PC-3 (cell line): ENCODE measurements at regions not wholly inside any gene's neighbourhood (a gene's known extent, or its start where the extent isn't known, plus 50 kb on each side); places are given as distances from the start of the nearest gene placed in this dataset.

ENCODE experiments used
- ATAC-seq: fragments of 200-7000 bp; cut with Tn5 transposase; 2 replicates; pipeline ENCODE4 v1.9.1; 2020; ENCODE audit warnings: mild to moderate bottlenecking, moderate library complexity
- BruUV-seq: library from RNA; stranded (reverse); fragments of 400-500 nt; replicated peaks from 2 replicates; lab custom pipeline; 2021; lab: Mats Ljungman, UMichigan
- CTCF ChIA-PET: fragments of 300-600 bp; sonication (Branson Sonifier 250); formaldehyde crosslinking; loops from one replicate; lab custom pipeline; 2022; ENCODE audit warnings: antibody characterized with exemption; lab: Charles Lee
- POLR2A ChIA-PET: fragments of 300-600 bp; sonication (Branson Sonifier 250); formaldehyde crosslinking; loops from one replicate; lab custom pipeline; 2022; ENCODE audit warnings: antibody characterized with exemption; ENCODE audit not compliant: unreplicated experiment; lab: Charles Lee
- DNase-seq: peaks from one replicate; pipeline ENCODE4 v3.0.0-alpha.2; 2015
- H2AFZ ChIP-seq: fragments of 300-600 bp; sonication (generic); 2 replicates; pipeline ENCODE4 v1.6.0; 2016; ENCODE audit warnings: antibody characterized with exemption, low read length
- H3F3A ChIP-seq: fragments of 300-600 bp; sonication (generic); one replicate; pipeline ENCODE4 v1.6.0; 2017; ENCODE audit warnings: antibody characterized with exemption, low read length, control low read depth, mild to moderate bottlenecking; ENCODE audit not compliant: unreplicated experiment
- H3K27ac ChIP-seq: fragments of 300-600 bp; sonication (generic); 2 replicates; pipeline ENCODE4 v1.5.1; 2016; ENCODE audit warnings: mild to moderate bottlenecking, low read length
- H3K27me3 ChIP-seq: fragments of 300-600 bp; sonication (generic); 2 replicates; pipeline ENCODE4 v1.6.1; 2016; ENCODE audit warnings: low read length, mixed read lengths
- H3K36me3 ChIP-seq: fragments of 300-600 bp; sonication (generic); 2 replicates; pipeline ENCODE4 v1.6.1; 2016; ENCODE audit warnings: low read depth, mixed run types, low read length, mixed read lengths
- H3K4me1 ChIP-seq: fragments of 300-600 bp; sonication (generic); 2 replicates; pipeline ENCODE4 v1.5.1; 2016; ENCODE audit warnings: low read length; ENCODE audit not compliant: insufficient read depth
- H3K4me2 ChIP-seq: fragments of 300-600 bp; sonication (generic); 2 replicates; pipeline ENCODE4 v1.6.0; 2016; ENCODE audit warnings: low read length
- H3K4me3 ChIP-seq: fragments of 300-600 bp; sonication (generic); 2 replicates; pipeline ENCODE4 v1.5.1; 2016; ENCODE audit warnings: mild to moderate bottlenecking, low read length, mixed read lengths
- H3K79me2 ChIP-seq: fragments of 300-600 bp; sonication (generic); 2 replicates; pipeline ENCODE4 v1.6.1; 2017; ENCODE audit warnings: low read length, mixed read lengths
- H3K9ac ChIP-seq: fragments of 300-600 bp; sonication (generic); 2 replicates; pipeline ENCODE4 v1.6.0; 2016; ENCODE audit warnings: mild to moderate bottlenecking, low read length
- H3K9me2 ChIP-seq: fragments of 300-600 bp; sonication (generic); replicated peaks from 2 replicates; pipeline ENCODE4 v1.6.1; 2016; ENCODE audit warnings: mixed run types, low read length, mixed read lengths
- H3K9me3 ChIP-seq: fragments of 300-600 bp; sonication (generic); 2 replicates; pipeline ENCODE4 v1.6.1; 2016; ENCODE audit warnings: low read length, mixed read lengths
- H4K20me1 ChIP-seq: fragments of 300-600 bp; sonication (generic); 2 replicates; pipeline ENCODE4 v1.6.1; 2016; ENCODE audit warnings: low read length, mixed read lengths
- EZH2 ChIP-seq: fragments of 300-600 bp; sonication (generic); IDR thresholded peaks from one replicate; pipeline ENCODE4 v1.6.1; 2017; ENCODE audit warnings: antibody characterized with exemption, mild to moderate bottlenecking, low read length; ENCODE audit not compliant: unreplicated experiment
- EZH2phosphoT487 ChIP-seq: fragments of 300-600 bp; sonication (generic); IDR thresholded peaks from 2 replicates; pipeline ENCODE4 v1.6.1; 2018; ENCODE audit warnings: mild to moderate bottlenecking, antibody characterized with exemption, low read length, borderline replicate concordance
- intact Hi-C: fragments of 100-400 bp; cut with micrococcal nuclease; formaldehyde crosslinking; loops from 2 replicates; pipeline ENCODE4 v1.9.0; 2023
- TF ChIP-seq, protein P1 (sequence below): fragments of 300-600 bp; sonication (generic); conservative IDR thresholded peaks from 2 replicates; pipeline ENCODE4 v1.5.1; 2017; ENCODE audit warnings: antibody characterized with exemption, low read depth, mild to moderate bottlenecking, low read length

GRCh38 chr4:111028795-111029194 lies 405.9 kb upstream of the PITX2 start:
- Histone ChIP-seq H3F3A (no peaks in the 10 kb centered on the region), H3K27ac (no peak overlapping the region), H3K9me3 (no peaks in the 10 kb centered on the region), H2AFZ (no peak overlapping the region), H4K20me1 (no peaks in the 10 kb centered on the region), H3K79me2 (no peaks in the 10 kb centered on the region), H3K36me3 (no peaks in the 10 kb centered on the region), H3K9ac (no peak overlapping the region), H3K4me1 (no peaks in the 10 kb centered on the region), H3K27me3 (peaks cover 13% of the 10 kb centered on the region; the same call in 1 of the 2 replicates), H3K9me2 (no peaks in the 10 kb centered on the region), H3K4me3 (no peak overlapping the region), H3K4me2 (no peak overlapping the region)
- ATAC-seq (no peak), DNase-seq (no peak)
- intact Hi-C loops = no loop called here
- TF ChIP-seq, protein P1, sequence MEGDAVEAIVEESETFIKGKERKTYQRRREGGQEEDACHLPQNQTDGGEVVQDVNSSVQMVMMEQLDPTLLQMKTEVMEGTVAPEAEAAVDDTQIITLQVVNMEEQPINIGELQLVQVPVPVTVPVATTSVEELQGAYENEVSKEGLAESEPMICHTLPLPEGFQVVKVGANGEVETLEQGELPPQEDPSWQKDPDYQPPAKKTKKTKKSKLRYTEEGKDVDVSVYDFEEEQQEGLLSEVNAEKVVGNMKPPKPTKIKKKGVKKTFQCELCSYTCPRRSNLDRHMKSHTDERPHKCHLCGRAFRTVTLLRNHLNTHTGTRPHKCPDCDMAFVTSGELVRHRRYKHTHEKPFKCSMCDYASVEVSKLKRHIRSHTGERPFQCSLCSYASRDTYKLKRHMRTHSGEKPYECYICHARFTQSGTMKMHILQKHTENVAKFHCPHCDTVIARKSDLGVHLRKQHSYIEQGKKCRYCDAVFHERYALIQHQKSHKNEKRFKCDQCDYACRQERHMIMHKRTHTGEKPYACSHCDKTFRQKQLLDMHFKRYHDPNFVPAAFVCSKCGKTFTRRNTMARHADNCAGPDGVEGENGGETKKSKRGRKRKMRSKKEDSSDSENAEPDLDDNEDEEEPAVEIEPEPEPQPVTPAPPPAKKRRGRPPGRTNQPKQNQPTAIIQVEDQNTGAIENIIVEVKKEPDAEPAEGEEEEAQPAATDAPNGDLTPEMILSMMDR = no peak
- no peak for TF ChIP-seq EZH2
- BruUV-seq = no TSS peak
- ChIA-PET CTCF (no interaction called here), POLR2A (no interaction called here)

GRCh38 chr4:111031001-111031579 lies 408.2 kb upstream of the PITX2 start:
- H3K9me3 ChIP-seq = no peaks in the 10 kb centered on the region
- H3K4me2 ChIP-seq = no peak overlapping the region
- H3K27ac ChIP-seq = no peak overlapping the region
- no TSS peak for BruUV-seq
- ATAC-seq (no peak), DNase-seq (no peak)
- H4K20me1 ChIP-seq = no peaks in the 10 kb centered on the region
- no peaks in the 10 kb centered on the region for H3F3A ChIP-seq
- no peaks in the 10 kb centered on the region for H3K36me3 ChIP-seq
- no peak overlapping the region for H3K4me3 ChIP-seq
- peaks cover 18% of the 10 kb centered on the region; the same call in 1 of the 2 replicates for H3K27me3 ChIP-seq
- CTCF ChIA-PET = no interaction called here
- no peaks in the 10 kb centered on the region for H3K9me2 ChIP-seq
- POLR2A ChIA-PET = no interaction called here
- intact Hi-C loops = no loop called here
- no peak for TF ChIP-seq EZH2
- TF ChIP-seq, protein P1 = no peak
- TF ChIP-seq EZH2phosphoT487 = no peak
- H2AFZ ChIP-seq = no peak overlapping the region
- no peak overlapping the region for H3K9ac ChIP-seq
- no peaks in the 10 kb centered on the region for H3K4me1 ChIP-seq
- no peaks in the 10 kb centered on the region for H3K79me2 ChIP-seq

- H3K9ac ChIP-seq = no peak overlapping the region
Measured at GRCh38 chr4:111031596-111031995, 408.7 kb upstream of the PITX2 start.

More at GRCh38 chr4:111031596-111031995, 408.7 kb upstream of the PITX2 start:
- ATAC-seq (no peak), DNase-seq (no peak)
- H2AFZ ChIP-seq = no peak overlapping the region
- CTCF ChIA-PET = no interaction called here
- H3K79me2 ChIP-seq = no peaks in the 10 kb centered on the region
- H3K27me3 ChIP-seq = peaks cover 21% of the 10 kb centered on the region; the same call in 1 of the 2 replicates
- H3K4me2 ChIP-seq = no peak overlapping the region
- no peak overlapping the region for H3K4me3 ChIP-seq
- no TSS peak for BruUV-seq
- no peaks in the 10 kb centered on the region for H3F3A ChIP-seq
- no peak overlapping the region for H3K27ac ChIP-seq
- no peaks in the 10 kb centered on the region for H4K20me1 ChIP-seq
- intact Hi-C loops = no loop called here
- H3K9me3 ChIP-seq = no peaks in the 10 kb centered on the region
- no peaks in the 10 kb centered on the region for H3K9me2 ChIP-seq
- POLR2A ChIA-PET = no interaction called here
- TF ChIP-seq, protein P1 = no peak
- TF ChIP-seq EZH2phosphoT487 = no peak
- no peak for TF ChIP-seq EZH2
- H3K4me1 ChIP-seq = no peaks in the 10 kb centered on the region
- H3K36me3 ChIP-seq = no peaks in the 10 kb centered on the region
